ENCODE measurements at regions not wholly inside any gene's neighbourhood (a gene's known extent, or its start where the extent isn't known, plus 50 kb on each side); places are given as distances from the start of the nearest gene placed in this dataset.
A peak's percentile ranks its signal among the peaks of the same experiment; 100 is the strongest.

DNA sequence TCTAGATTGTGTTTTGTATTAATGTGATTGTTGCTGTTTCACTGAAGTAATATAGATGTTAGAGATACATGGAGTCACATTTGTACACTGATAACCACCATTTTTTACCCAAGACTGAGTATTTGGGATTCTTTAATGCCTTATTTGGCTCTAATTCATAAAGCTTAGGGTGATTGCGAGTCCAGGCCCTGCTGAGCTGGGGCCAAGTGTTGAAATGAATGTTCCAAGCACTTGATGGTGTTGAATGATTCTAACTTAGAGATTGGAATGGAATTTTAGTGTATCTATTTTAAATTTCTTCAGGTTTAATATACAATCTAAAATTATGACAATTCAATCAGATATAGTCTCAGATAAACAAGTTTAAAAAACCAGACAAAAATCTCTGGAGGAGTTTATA lies 329.4 kb upstream of the SLC35B3 start:
- no peak overlapping the region for H3K4me3 ChIP-seq (ENCODE audit: insufficient read depth, low read depth, low read length, poor library complexity, severe bottlenecking)
- H3K27me3 ChIP-seq (replicated peaks; ENCODE audit: control insufficient read depth, insufficient read depth, low read length, poor library complexity, severe bottlenecking) = no peaks in the 10 kb centered on the region
- H3K27ac ChIP-seq (ENCODE audit: insufficient read depth, low read length, poor library complexity, severe bottlenecking) = no peak overlapping the region
- no peaks in the 10 kb centered on the region for H3K9me3 ChIP-seq (ENCODE audit: control insufficient read depth, low read length)
- no peaks in the 10 kb centered on the region for H3K36me3 ChIP-seq (ENCODE audit: control insufficient read depth, insufficient read depth, low read length)
- H3K4me1 ChIP-seq (ENCODE audit: control insufficient read depth, insufficient read depth, low read length, poor library complexity, severe bottlenecking) = no peaks in the 10 kb centered on the region
- DNase-seq = no peak

DNA sequence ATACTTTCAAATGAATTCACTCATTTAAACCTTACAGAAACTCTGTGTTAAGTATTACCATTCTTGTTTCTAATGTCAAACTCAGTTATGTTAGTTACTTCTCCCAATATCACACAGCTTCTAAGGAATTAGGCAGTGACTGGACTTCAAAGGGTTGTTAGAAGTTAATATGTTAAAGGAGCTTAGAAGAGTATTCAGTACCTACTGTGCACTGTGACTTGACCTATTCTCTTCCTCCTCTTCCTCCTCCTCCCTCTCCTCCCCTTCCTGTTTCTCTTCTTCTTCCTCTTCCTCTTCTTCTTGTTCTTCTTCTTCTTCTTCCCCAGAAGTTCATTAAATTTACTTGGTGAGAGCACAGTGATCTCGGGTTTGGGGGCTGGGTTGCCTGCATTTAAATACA lies 325.6 kb upstream of the SLC35B3 start:
- no peak overlapping the region for H3K27ac ChIP-seq (ENCODE audit: insufficient read depth, low read length, poor library complexity, severe bottlenecking)

DNA sequence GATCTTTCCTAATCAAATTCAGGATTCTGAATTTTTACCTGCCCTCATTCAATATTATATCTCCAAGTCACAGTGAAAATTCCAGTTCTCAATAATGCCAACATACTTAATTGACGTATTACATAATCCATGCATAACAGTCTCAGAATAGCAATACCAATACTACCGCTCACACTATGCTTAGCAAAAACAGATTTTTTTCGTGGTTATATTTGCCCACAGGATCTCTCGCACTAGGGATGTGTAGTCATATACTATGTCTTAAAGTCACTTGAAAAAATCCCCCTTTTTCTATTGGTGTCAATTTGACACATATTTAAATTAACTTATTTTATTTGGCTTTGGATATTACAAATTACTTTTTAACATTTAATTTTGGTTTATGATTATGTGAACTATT lies 323.1 kb upstream of the SLC35B3 start:
- Histone ChIP-seq H3K4me1 (ENCODE audit: control insufficient read depth, insufficient read depth, low read length, poor library complexity, severe bottlenecking) (no peaks in the 10 kb centered on the region), H3K9me3 (ENCODE audit: control insufficient read depth, low read length) (no peaks in the 10 kb centered on the region), H3K4me3 (ENCODE audit: insufficient read depth, low read depth, low read length, poor library complexity, severe bottlenecking) (no peak overlapping the region), H3K27ac (ENCODE audit: insufficient read depth, low read length, poor library complexity, severe bottlenecking) (no peak overlapping the region), H3K27me3 (replicated peaks; ENCODE audit: control insufficient read depth, insufficient read depth, low read length, poor library complexity, severe bottlenecking) (no peaks in the 10 kb centered on the region), H3K36me3 (ENCODE audit: control insufficient read depth, insufficient read depth, low read length) (no peaks in the 10 kb centered on the region)
- DNase-seq = no peak

More for the DNA sequence above, 325.6 kb upstream of the SLC35B3 start:
- no peak for DNase-seq
- H3K27me3 ChIP-seq (replicated peaks; ENCODE audit: control insufficient read depth, insufficient read depth, low read length, poor library complexity, severe bottlenecking) = no peaks in the 10 kb centered on the region
- no peaks in the 10 kb centered on the region for H3K36me3 ChIP-seq (ENCODE audit: control insufficient read depth, insufficient read depth, low read length)
- H3K4me3 ChIP-seq (ENCODE audit: insufficient read depth, low read depth, low read length, poor library complexity, severe bottlenecking) = no peak overlapping the region
- H3K9me3 ChIP-seq (ENCODE audit: control insufficient read depth, low read length) = no peaks in the 10 kb centered on the region
- no peaks in the 10 kb centered on the region for H3K4me1 ChIP-seq (ENCODE audit: control insufficient read depth, insufficient read depth, low read length, poor library complexity, severe bottlenecking)

DNA sequence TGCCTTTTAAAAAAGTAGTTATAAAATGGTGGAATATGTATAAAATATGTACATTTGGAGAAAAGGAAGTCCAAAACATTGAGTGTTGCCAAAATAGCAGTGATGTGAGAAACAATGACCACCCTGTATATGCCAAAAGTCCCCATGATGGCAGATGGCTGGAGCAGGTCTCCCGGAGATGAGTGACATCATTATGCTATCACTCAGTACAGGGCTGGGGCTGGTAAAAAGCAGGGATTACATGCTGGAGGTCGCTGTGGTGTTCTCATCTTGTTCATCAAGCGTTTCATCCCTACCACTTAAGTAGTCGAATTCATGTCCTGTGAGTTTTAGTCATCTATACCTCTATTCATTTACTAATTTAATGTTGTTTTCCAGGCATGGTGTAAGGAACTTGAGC lies 315.3 kb upstream of the SLC35B3 start:
- no peaks in the 10 kb centered on the region for H3K4me1 ChIP-seq (ENCODE audit: control insufficient read depth, insufficient read depth, low read length, poor library complexity, severe bottlenecking)
- H3K9me3 ChIP-seq (ENCODE audit: control insufficient read depth, low read length) = no peaks in the 10 kb centered on the region
- no peak for DNase-seq
- no peak overlapping the region for H3K27ac ChIP-seq (ENCODE audit: insufficient read depth, low read length, poor library complexity, severe bottlenecking)
- no peak overlapping the region for H3K4me3 ChIP-seq (ENCODE audit: insufficient read depth, low read depth, low read length, poor library complexity, severe bottlenecking)
- no peaks in the 10 kb centered on the region for H3K36me3 ChIP-seq (ENCODE audit: control insufficient read depth, insufficient read depth, low read length)
- no peaks in the 10 kb centered on the region for H3K27me3 ChIP-seq (replicated peaks; ENCODE audit: control insufficient read depth, insufficient read depth, low read length, poor library complexity, severe bottlenecking)

DNA sequence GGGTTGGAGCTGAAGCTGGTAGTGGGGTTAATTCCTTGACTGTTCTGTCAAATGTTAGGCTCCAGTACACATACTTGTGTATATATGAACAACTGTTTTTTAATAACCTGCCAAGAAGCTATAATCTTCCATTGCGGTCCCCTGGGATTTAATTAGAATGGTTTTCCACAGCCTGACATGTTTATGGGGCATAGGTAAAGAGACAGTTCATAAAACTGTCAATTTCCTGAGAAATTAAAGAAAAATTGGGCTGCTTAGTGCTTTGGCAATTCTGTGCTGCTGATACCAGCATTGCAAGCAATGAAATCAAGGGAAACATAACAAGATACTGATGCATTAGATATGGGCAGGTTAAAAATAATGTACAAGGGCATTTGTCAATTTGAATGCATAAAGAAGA lies 314.1 kb upstream of the SLC35B3 start:
- Histone ChIP-seq H3K36me3 (ENCODE audit: control insufficient read depth, insufficient read depth, low read length) (no peaks in the 10 kb centered on the region), H3K27ac (ENCODE audit: insufficient read depth, low read length, poor library complexity, severe bottlenecking) (no peak overlapping the region), H3K27me3 (replicated peaks; ENCODE audit: control insufficient read depth, insufficient read depth, low read length, poor library complexity, severe bottlenecking) (no peaks in the 10 kb centered on the region), H3K4me1 (ENCODE audit: control insufficient read depth, insufficient read depth, low read length, poor library complexity, severe bottlenecking) (no peaks in the 10 kb centered on the region), H3K9me3 (ENCODE audit: control insufficient read depth, low read length) (no peaks in the 10 kb centered on the region), H3K4me3 (ENCODE audit: insufficient read depth, low read depth, low read length, poor library complexity, severe bottlenecking) (no peak overlapping the region)
- no peak for DNase-seq

GRCh38 chr6:8743170-8743745 lies 307.9 kb upstream of the SLC35B3 start:
- no peaks in the 10 kb centered on the region for H3K9me3 ChIP-seq (ENCODE audit: control insufficient read depth, low read length)
- H3K4me1 ChIP-seq (ENCODE audit: control insufficient read depth, insufficient read depth, low read length, poor library complexity, severe bottlenecking) = no peaks in the 10 kb centered on the region
- no peak for DNase-seq
- peak overlapping the region; percentile 23 for H3K4me3 ChIP-seq (ENCODE audit: insufficient read depth, low read depth, low read length, poor library complexity, severe bottlenecking)
- H3K36me3 ChIP-seq (ENCODE audit: control insufficient read depth, insufficient read depth, low read length) = no peaks in the 10 kb centered on the region
- no peak overlapping the region for H3K27ac ChIP-seq (ENCODE audit: insufficient read depth, low read length, poor library complexity, severe bottlenecking)
- H3K27me3 ChIP-seq (replicated peaks; ENCODE audit: control insufficient read depth, insufficient read depth, low read length, poor library complexity, severe bottlenecking) = no peaks in the 10 kb centered on the region

- no peaks in the 10 kb centered on the region for H3K27me3 ChIP-seq (replicated peaks; ENCODE audit: control insufficient read depth, insufficient read depth, low read length, poor library complexity, severe bottlenecking)
- no peaks in the 10 kb centered on the region for H3K4me1 ChIP-seq (ENCODE audit: control insufficient read depth, insufficient read depth, low read length, poor library complexity, severe bottlenecking)
- no peaks in the 10 kb centered on the region for H3K36me3 ChIP-seq (ENCODE audit: control insufficient read depth, insufficient read depth, low read length)
- no peak overlapping the region for H3K4me3 ChIP-seq (ENCODE audit: insufficient read depth, low read depth, low read length, poor library complexity, severe bottlenecking)
- no peak for DNase-seq
- no peak overlapping the region for H3K27ac ChIP-seq (ENCODE audit: insufficient read depth, low read length, poor library complexity, severe bottlenecking)
- H3K9me3 ChIP-seq (ENCODE audit: control insufficient read depth, low read length) = no peaks in the 10 kb centered on the region
Measured at GRCh38 chr6:8739454-8739853, 304.1 kb upstream of the SLC35B3 start.

DNA sequence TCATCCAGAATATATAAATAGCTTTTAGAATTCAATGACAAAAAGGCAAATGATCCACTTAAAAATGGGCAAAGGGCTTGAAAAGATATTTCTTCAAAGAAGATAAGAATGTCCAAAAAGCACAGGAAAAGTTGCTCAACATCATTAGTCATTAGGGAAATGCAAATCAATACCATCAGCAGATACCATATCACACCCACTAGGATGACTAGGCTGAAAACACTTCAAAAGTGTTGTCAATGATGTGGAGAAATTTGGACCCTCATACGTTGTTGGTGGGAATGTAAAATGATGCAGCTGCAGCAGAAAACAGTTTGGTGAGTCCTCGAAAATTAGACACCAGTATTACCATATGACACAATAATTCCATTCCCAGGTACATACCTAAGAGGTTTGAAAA lies 303.6 kb upstream of the SLC35B3 start:
- no peaks in the 10 kb centered on the region for H3K27me3 ChIP-seq (replicated peaks; ENCODE audit: control insufficient read depth, insufficient read depth, low read length, poor library complexity, severe bottlenecking)
- no peak for DNase-seq
- H3K9me3 ChIP-seq (ENCODE audit: control insufficient read depth, low read length) = no peaks in the 10 kb centered on the region
- H3K27ac ChIP-seq (ENCODE audit: insufficient read depth, low read length, poor library complexity, severe bottlenecking) = no peak overlapping the region
- H3K4me1 ChIP-seq (ENCODE audit: control insufficient read depth, insufficient read depth, low read length, poor library complexity, severe bottlenecking) = no peaks in the 10 kb centered on the region
- H3K36me3 ChIP-seq (ENCODE audit: control insufficient read depth, insufficient read depth, low read length) = no peaks in the 10 kb centered on the region
- H3K4me3 ChIP-seq (ENCODE audit: insufficient read depth, low read depth, low read length, poor library complexity, severe bottlenecking) = no peak overlapping the region

DNA sequence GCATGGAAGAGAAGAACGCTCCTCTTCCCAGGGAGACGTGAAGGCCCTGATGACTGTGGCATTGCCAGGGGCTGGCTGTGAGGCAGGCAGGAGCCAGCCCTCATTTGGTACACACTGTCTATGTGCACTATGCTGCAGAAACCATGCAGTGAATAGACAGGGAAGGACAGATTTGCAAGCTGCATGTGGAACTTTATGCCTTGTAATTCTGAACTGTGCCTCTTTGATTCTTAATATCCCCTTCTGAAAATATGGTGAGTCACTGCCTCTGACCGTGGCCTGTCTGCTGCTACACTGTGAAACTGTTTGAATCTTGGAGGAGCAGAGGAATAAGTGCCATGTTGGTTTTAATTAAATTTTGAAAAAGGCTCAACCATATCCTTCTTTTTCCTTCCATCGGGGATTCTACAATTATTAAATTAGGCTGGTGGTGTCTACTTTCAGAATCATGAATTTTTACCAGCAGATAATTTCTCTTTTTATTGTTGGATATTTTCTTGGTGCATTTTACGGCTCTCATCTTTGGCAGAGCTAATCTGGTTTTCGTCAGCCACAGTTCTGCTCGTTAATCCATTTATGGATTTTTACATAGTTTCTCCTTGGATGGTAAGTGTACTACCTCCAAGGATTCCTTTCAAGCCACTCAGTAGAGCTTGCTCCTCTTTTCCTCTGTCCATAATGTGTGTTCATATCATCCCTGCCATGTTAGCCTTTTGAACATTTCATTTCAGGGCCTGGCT lies 301.0 kb upstream of the SLC35B3 start:
- Histone ChIP-seq H3K36me3 (ENCODE audit: control insufficient read depth, insufficient read depth, low read length) (no peaks in the 10 kb centered on the region), H3K27ac (ENCODE audit: insufficient read depth, low read length, poor library complexity, severe bottlenecking) (no peak overlapping the region), H3K4me1 (ENCODE audit: control insufficient read depth, insufficient read depth, low read length, poor library complexity, severe bottlenecking) (no peaks in the 10 kb centered on the region), H3K9me3 (ENCODE audit: control insufficient read depth, low read length) (no peaks in the 10 kb centered on the region), H3K27me3 (replicated peaks; ENCODE audit: control insufficient read depth, insufficient read depth, low read length, poor library complexity, severe bottlenecking) (no peaks in the 10 kb centered on the region), H3K4me3 (ENCODE audit: insufficient read depth, low read depth, low read length, poor library complexity, severe bottlenecking) (no peak overlapping the region)
- no peak for DNase-seq

DNA sequence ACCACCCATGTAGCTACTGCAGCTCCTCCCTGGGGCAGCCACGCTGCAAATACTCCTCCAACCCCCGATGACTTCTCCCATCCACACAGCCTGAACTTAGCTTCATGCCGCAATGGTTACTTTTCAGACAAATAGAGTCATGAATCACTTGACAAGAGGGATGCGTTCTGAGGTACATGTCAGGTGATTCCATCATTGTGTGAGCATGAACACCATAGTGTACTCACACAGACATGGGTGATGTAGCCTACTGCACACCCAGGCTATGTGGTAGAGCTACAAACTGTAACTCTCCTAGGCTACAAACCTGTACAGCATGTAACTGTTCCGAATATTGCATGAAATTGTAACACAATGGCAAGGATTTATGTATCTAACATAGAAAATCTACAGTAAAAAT lies 298.5 kb upstream of the SLC35B3 start:
- DNase-seq = no peak
- Histone ChIP-seq H3K4me3 (ENCODE audit: insufficient read depth, low read depth, low read length, poor library complexity, severe bottlenecking) (no peak overlapping the region), H3K36me3 (ENCODE audit: control insufficient read depth, insufficient read depth, low read length) (no peaks in the 10 kb centered on the region), H3K9me3 (ENCODE audit: control insufficient read depth, low read length) (no peaks in the 10 kb centered on the region), H3K27ac (ENCODE audit: insufficient read depth, low read length, poor library complexity, severe bottlenecking) (no peak overlapping the region), H3K4me1 (ENCODE audit: control insufficient read depth, insufficient read depth, low read length, poor library complexity, severe bottlenecking) (no peaks in the 10 kb centered on the region), H3K27me3 (replicated peaks; ENCODE audit: control insufficient read depth, insufficient read depth, low read length, poor library complexity, severe bottlenecking) (no peaks in the 10 kb centered on the region)
